ENCODE measurements at regions not wholly inside any gene's neighbourhood (a gene's known extent, or its start where the extent isn't known, plus 50 kb on each side); places are given as distances from the start of the nearest gene placed in this dataset.

GRCh38 chr13:60787083-60787482 is 390.1 kb downstream of the TDRD3 start:
- DNase-seq (ENCODE audit: low read depth in 3 of 3) = no peak

DNA sequence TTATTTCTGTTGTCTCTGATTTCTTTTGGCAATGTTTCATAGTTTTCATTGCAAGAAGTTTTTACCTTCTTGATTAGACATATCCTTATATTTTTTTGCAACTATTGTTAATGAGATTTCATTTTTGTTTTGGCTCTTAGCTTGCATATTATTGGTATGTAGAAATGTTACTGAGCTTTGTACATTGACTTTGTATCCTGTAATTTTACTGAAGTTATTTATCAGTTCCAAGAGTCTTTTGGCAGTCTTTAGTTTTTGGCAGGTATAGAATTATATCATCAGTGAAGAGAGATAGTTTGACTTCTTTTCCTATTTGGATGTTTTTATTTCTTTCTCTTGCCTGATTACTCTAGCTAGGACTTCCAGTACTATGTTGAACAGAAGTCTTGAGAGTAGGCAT is 375.7 kb downstream of the TDRD3 start:
- no peak for DNase-seq (ENCODE audit: low read depth in 3 of 3)

- DNase-seq (ENCODE audit: low read depth in 3 of 3) = no peak
Measured at GRCh38 chr13:60765700-60766411, 368.8 kb downstream of the TDRD3 start.

DNA sequence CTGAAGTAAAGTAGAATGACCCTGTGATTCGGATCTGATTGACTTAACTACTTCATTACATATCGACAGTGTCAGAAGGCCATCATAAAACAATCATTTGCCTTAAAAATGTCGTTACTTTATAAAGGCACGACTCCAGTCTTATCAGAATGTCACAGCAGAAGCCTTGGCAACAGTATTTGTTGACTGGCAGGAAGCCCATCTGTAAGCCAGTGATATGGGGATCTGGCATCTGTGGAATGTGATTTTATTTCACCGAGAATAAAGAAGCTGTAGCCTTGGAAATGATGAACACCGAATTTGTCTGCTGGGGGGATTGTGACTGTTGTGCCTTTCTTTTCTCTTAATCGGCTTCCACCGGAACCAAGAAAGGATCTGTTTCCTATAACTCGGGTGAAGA is 362.5 kb downstream of the TDRD3 start:
- no peak for DNase-seq (ENCODE audit: low read depth in 3 of 3)

GRCh38 chr13:60758637-60759036 is 361.6 kb downstream of the TDRD3 start:
- no peak for DNase-seq (ENCODE audit: low read depth in 3 of 3)

DNA sequence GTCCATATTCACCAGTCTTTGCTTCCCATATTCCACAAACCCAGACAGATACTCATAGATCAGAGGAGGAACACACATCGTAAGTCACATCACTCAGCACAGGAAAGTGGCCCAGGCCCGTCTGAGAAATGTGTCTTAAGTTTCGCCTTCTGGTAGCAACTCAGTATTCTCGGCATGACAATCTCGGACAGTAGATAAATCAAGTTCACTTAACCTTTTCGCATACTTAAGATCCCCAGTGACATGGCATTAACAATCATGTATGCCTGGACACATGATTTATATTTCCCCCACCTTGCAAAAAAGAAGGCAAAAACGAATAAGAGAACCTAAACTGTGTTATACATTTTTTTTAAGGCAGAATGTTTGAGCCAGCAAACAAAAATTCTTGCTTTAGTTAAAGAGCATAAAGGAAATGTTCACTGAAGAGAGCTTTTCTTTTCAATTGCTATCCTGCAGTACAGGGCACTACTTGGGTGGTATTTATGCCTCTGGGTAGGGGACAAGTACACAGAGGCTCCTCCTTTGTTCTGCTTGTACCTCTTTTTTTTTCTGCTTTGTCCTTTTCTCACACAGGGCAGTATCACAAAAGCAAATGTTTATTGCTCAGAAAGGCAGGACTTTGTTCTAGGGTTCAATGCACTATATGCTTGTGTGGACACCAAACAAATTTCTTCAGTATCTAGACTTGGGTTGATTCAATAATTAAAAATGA is 360.6 kb downstream of the TDRD3 start:
- no peak for DNase-seq (ENCODE audit: low read depth in 3 of 3)

- DNase-seq (ENCODE audit: low read depth in 3 of 3) = no peak
Measured at GRCh38 chr13:60756306-60756705, 359.3 kb downstream of the TDRD3 start.

- DNase-seq (ENCODE audit: low read depth in 3 of 3) = no peak
Measured at GRCh38 chr13:60755380-60756163, 358.6 kb downstream of the TDRD3 start.

GRCh38 chr13:60754211-60755090 is 357.4 kb downstream of the TDRD3 start:
- no peak for DNase-seq (ENCODE audit: low read depth in 3 of 3)

- no peak for DNase-seq (ENCODE audit: low read depth in 3 of 3)
Measured at GRCh38 chr13:60753641-60754040, 356.6 kb downstream of the TDRD3 start.

GRCh38 chr13:60745343-60745742 is 348.3 kb downstream of the TDRD3 start:
- no peak for DNase-seq (ENCODE audit: low read depth in 3 of 3)

- DNase-seq (ENCODE audit: low read depth in 3 of 3) = no peak
Measured at GRCh38 chr13:60733933-60734332, 336.9 kb downstream of the TDRD3 start.

DNA sequence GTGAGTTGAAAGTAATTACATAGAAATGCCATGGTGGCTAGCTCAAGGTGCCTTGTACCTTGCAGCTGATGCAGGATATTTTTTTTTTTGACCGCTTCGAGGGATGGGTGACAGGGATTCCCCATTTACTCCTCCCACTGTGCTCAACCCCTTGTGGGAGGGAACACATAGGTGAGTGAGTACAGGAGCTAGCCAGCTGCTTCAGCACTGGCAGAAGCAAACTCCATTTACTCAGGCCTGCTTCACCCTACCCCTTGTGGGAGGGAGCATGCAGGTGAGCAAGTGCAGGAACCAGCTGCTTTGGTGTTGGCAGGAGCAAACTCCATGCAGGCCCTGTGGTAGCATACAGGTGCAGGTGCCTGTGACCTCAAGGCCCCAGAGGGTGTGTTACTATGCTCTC is 330.1 kb downstream of the TDRD3 start:
- no peak for DNase-seq (ENCODE audit: low read depth in 3 of 3)

GRCh38 chr13:60721063-60721462 is 324.0 kb downstream of the TDRD3 start:
- DNase-seq (ENCODE audit: low read depth in 3 of 3) = no peak

GRCh38 chr13:60720590-60720989 is 323.6 kb downstream of the TDRD3 start:
- DNase-seq (ENCODE audit: low read depth in 3 of 3) = no peak

DNA sequence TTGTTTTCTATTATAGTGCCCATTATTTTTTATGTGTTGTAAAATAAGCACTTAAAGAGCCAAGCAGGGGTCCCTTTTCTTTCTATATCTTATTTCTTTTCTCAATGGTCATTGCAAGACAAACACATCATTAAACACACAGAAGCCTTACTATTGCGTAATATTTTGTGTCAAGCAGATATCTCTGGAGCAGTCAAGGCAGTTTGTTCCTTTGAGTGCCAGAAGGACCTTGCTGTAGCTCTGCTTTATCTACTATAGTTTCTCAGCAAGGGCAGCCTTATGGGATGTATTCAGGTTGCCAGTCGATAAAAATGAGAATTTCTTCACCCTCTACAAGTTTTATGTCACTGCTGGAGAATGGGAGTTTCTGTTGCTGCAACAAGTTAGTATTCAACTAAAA is 319.3 kb downstream of the TDRD3 start:
- no peak for DNase-seq (ENCODE audit: low read depth in 3 of 3)

GRCh38 chr13:60707878-60708277 is 310.9 kb downstream of the TDRD3 start:
- no peak for DNase-seq (ENCODE audit: low read depth in 3 of 3)

DNA sequence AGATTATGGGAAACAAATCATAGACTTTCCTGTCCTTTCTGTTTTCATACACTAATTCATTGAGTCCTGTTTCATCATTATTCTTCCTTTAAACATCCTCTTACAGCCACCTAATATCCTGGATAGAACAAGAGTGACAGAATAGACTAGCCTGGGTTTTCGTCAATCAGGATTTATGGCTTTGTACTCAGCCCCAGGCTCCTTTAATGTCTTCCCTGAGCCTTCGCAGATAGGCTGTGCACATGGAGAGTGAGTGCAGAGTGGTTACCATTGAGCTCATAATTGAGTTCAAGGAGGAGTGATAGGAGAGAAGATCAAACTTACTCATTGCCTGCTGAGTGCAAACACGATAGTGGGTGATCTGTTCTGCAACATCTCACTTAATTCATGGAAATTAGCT is 304.9 kb downstream of the TDRD3 start:
- no peak for DNase-seq (ENCODE audit: low read depth in 3 of 3)

GRCh38 chr13:60700994-60701393 is 304.0 kb downstream of the TDRD3 start:
- no peak for DNase-seq (ENCODE audit: low read depth in 3 of 3)

DNA sequence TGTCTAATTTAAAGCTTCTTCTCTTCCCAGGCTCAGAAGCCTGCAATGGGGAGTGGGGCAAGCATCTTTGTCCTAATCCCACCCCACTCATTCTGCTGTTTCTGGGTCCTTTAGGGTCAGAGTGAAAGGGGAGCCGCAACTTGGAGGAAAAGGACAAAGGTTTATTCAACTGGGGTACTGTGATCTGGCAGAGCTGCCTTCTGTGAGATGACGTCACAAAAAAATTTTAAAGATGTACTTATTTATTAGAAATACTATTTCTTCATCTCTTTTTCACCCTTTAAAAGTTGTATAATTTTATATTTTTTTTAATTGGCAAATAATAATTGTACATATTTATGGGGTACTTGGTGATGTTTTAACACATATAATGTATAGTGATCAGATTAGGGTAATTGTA is 302.6 kb downstream of the TDRD3 start:
- DNase-seq (ENCODE audit: low read depth in 3 of 3) = no peak

DNA sequence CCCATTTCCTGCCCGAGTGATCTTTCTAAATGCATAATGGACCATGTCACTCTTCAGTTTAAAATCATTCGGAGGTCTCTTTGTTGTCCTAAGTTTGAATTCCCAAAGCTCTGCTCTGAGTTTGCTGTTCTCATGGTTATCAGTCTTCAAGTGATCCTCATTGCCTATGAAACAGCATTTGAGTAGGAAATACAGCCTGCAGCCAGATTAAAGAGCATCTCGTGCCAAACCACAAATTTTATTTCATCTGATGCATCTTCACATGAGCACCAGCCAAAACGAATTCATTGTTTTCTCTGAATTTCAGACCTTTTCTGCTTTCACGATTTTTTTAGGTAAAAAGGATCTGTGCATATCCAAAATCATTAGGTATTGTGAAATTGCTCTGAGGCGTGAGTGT is 299.6 kb downstream of the TDRD3 start:
- no peak for DNase-seq (ENCODE audit: low read depth in 3 of 3)

DNA sequence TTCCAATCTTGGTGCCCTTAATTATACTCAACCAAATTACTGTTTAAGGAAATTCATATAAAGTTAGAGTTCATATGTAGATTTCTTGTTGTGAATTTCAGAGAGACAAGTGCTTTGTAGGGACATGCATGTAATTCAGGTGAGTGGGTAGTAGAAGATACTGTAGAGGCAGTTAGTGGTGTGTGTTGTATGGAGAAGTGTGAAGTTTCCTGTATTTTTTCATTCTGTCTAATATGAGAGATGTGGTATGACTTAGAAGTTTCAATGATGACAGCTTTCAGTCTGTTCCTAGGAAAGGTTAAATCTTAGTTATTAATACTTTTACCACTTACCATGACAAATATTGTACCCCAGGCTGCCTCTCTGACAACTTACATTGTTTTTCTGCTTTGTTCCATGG is 294.2 kb downstream of the TDRD3 start:
- DNase-seq (ENCODE audit: low read depth in 3 of 3) = no peak
